Iris pigment epithelial cell (primary cell): ENCODE measurements at regions not wholly inside any gene's neighbourhood (a gene's known extent, or its start where the extent isn't known, plus 50 kb on each side); places are given as distances from the start of the nearest gene placed in this dataset.
"Not testable (repeated sequence)": the region's sequence is repeated elsewhere in the genome, so short reads cannot be mapped to it uniquely, and the experiment has no call there.

Experiments used
- DNase-seq: peaks from one replicate; pipeline ENCODE4 v3.0.0-alpha.2; 2011; ENCODE audit warnings: low read depth

- DNase-seq = not testable (repeated sequence)
Measured at GRCh38 chr16:29310243-29310642, 96.3 kb downstream of the NPIPB11 start.

DNA sequence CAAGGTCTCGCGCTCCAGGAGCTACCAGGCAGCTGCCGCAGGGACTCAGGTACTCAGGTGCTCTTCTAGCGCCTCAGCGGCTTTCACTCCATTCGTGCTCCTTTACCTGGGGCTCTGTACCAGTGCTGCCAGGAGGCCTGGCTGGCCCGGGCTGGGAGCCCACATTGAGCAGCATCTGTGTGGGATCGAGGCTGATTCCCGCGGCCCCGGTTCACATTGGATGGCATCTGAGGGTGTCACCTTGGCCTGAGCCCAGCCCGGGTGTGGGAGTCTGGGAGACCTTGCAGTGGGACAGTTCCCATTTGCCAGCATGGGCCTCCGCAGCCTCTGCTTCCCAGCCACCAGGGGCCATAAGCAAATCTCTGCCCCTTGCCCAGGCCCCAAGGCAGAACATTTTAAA, 96.9 kb downstream of the NPIPB11 start:
- DNase-seq = not testable (repeated sequence)

DNA sequence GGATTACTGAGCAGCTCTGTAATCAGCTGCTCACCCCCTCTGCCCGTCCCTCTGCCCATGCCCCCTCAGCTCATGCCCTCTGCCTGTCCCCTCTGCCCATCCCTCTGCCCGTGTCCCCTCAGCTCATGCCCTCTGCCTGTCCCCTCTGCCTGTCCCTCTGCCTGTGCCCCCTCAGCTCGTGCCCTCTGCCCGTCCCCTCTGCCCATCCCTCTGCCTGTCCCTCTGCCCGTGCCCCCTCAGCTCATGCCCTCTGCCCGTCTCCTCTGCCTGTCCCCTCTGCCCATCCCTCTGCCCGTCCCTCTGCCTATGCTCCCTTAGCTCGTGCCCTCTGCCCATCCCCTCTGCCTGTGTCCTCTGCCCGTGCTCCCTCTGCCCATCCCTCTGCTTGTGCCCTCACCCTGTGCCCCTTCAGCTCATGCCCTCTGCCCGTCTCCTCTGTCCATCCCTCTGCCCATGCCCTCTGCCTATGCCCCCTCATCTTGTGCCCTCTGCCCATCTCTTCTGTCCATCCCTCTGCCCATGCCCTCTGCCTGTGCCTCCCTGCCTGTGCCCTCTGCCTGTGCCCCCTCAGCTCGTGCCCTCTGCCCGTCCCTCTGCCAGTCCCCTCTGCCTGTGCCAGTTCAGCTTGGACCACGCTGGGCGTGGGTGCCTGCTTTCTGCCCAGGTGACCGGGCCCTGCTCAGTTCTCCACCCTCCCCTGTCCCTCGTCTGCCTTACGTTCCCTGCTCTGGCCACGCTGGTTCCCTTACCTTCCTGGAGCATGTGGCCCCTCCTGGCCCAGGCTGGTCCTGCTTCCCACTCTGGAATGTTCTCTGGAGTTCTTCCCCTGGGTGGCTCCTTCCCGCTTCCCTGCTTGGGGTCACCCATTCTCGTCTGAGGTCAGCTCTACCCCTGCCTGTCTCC, 97.6 kb downstream of the NPIPB11 start:
- DNase-seq = no peak

- DNase-seq = peak; percentile 71
Measured at GRCh38 chr16:29307598-29308507, 98.7 kb downstream of the NPIPB11 start.

- peak; percentile 53 for DNase-seq
Measured at GRCh38 chr16:29306943-29307597, 99.4 kb downstream of the NPIPB11 start.

DNA sequence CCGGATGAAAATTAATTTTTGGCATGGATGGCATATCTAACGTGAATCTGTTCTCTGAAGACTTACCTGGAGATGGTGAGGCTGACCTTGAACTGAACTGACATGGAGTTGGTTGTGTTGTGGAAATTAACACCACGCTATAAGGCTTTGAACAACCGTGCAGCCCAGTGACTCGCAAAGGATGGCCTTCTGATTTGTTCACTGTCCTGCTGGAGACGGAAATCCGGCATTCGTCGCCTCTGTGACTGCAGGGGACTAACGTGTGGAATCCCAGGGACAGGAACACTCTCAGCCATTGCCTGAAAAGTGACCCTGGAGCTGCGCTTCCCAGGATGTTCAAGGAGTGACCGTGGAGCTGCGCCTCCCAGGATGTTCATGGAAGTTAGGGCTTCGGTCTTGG, 100.3 kb downstream of the NPIPB11 start:
- DNase-seq = no peak

DNA sequence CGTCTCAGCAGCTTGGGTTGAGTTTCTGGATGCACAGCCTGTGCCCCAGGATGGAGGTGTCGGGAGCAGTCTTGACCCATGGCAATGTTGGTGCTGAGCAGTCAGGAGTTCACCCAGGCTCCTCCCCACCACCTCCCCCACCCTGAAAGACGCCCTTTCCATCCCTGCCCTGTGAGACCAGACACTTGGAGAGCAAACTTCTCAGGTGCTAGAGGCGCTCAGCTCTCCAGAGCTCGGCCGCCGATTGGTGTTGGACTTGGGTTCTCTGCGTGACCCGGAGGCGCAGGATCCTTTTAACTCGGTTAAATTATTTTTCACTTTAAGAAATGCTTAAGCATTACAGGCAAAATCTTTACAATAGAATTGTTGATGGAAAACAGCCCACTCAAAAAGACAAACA, 101.5 kb downstream of the NPIPB11 start:
- not testable (repeated sequence) for DNase-seq

DNA sequence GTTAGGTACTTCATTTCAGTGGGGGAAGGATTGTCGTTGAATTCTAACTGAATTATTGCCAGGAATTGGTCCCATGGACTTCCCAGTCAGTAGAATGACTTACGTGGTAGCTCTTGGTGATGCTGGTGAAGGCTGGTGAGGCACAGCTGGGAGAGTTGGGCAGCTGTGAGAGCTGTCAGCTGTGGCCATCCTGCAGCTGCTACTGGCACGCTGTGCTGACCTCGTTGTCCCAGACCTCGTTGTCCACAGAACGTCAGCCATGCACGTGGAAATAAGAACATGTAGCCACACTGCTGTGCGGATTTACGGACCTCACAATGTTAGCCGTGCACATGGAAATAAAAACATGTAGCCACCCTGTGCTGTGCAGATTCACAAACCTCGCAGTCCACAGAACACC, 102.3 kb downstream of the NPIPB11 start:
- no peak for DNase-seq

DNA sequence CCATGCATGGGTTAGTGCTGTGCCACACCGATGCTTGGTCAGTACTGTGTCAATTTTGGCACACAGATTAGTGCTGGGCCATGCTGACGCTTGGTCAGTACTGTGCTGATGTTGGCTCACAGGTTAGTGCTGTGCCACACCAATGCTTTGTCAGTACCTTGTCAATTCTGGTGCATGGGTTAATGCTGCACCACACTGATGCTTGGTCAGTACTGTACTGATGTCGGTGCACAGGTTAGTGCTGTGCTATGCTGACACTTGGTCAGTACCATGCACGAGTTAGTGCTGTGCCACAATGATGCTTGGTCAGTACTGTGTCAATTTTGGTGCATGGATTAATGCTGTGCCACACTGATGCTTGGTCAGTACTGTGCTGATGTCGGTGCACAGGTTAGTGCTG, 103.0 kb downstream of the NPIPB11 start:
- no peak for DNase-seq

DNA sequence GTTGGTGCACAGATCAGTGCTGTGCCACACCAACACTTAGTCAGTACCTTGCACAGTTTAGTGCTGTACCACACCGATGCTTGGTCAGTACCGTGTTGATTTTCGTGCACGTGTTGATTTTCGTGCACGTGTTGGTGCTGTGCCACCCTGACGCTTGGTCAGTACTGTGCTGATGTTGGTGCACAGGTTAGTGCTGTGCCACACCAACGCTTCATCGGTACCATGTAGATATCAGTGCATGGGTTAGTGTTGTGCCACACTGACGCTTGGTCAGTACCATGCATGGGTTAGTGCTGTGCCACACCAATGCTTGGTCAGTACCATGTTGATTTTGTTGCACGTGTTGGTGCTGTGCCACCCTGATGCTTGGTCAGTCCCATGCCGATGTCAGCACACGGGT, 103.5 kb downstream of the NPIPB11 start:
- no peak for DNase-seq

DNA sequence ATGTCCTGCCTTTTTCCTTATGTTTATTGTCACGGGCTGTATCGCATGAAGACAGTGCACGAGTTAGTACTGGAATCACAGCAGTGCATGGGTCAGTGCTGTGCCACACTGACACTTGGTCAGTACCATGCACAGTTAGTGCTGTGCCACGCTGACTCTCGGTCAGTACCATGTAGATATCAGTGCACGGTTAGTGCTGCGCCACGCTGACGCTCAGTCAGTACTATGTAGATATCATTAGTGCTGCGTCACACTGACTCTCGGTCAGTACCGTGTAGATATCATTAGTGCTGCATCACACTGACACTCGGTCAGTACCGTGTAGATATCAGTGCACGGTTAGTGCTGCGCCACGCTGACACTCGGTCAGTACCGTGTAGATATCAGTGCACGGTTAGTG, 104.1 kb downstream of the NPIPB11 start:
- DNase-seq = not testable (repeated sequence)

DNA sequence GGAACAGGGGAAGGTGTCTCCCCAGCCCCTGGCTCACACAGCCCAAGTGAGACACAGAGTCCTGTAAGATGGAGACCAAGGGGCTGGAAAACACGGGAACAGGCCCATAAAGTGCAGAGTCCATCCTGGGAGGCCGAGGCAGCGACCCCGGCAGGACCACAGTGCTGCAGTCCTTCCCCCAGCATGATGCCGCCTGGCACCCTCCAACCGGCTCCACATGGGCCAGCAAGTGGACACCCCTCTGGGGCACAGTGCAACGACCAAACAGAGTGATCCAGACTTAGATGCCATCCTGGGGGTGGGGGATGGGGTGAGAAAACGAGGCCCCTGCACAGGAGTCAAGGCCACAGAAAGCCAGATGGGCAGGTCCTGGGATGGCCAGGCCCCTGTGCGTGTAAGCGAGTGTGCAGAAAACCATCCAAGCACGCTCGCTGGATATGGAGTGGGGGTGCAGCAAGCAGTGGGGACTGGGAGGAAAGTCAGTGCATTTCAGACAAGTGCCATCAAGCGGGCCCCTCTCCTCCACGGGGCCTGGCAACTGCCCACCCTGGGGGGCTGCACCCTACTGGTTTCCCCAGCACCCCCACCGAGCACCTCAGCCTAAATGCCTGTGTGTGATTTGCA, 104.7 kb downstream of the NPIPB11 start:
- DNase-seq = not testable (repeated sequence)

DNA sequence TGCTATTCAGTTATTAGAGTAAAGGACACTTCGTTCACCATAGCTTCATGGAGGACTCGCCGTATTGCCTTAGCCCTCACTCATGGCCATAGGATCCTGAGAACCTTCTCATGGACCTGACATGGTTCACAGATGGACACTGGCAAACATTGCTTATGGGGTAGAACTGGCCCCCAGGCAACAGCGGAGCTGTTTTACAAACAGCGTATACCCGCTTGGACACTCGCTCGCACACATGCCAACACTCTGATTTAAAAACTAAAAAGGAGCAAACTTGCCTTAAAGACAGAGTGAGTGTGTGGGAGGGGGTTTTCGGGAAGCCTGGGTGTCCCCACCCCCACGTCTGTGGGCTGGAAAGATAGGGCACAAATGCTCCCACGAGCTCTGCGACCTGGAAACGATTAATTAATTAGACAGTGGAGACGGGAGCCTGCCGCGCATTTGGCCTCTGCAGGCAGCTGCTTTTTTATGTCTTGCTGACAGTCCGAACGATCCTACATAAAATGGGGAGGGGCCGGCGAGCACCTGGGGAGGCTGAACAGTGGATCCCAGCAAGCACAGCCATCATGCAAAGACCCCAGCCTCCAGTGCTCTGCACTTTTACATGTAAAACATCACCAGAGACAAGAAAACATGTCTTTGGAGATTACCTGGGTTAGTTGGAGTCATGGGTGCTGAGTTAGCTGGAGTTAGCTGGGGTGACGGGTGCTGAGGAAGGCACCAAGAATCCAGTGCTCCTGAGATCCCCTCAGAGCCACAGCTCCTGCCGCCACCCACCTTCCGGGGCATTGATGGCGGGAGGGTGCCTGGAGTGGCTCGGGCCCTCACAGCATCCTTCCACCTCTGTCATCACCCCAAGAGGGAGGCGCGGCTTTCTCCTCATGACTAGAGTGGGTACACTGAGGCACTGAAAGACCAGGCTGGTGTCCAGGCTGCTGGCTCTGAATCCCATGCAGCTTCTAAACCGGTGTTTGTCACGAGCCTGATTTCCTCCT, 105.7 kb downstream of the NPIPB11 start:
- DNase-seq = not testable (repeated sequence)

- peak; percentile 64 for DNase-seq
Measured at GRCh38 chr16:29300030-29300491, 106.5 kb downstream of the NPIPB11 start.

GRCh38 chr16:29298997-29299396, 107.5 kb downstream of the NPIPB11 start:
- DNase-seq = not testable (repeated sequence)

DNA sequence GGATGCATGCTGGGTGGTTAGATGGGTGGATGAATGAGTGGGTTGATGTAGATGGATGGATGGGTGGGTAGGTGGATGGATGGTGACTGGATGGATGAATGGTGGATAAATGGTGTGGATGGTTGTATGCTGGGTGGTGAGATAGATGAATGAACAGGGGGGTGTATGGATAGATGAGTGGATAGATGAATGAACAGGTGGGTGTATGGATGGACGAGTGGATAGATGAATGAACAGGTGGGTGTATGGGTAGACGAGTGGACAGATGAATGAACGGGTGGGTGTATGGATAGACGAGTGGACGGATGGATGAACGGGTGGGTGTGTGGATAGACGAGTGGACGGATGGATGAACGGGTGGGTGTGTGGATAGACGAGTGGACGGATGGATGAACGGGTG, 108.2 kb downstream of the NPIPB11 start:
- not testable (repeated sequence) for DNase-seq

DNA sequence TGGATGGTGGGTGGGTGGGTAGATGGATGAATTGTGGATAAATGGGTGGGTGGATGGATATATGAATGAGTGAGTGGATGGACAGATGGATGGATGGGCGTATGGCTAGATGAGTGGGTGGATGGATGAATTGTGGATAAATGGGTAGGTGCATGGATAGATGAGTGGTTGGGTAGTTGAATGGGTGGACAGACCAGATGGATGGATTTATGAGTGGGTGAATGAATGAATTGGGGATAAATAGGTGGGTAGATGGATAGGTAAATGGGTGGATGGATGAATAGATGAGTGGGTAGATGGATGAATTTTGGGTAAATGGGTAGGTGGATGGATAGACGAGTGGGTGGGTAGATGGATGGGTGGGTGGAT, 108.7 kb downstream of the NPIPB11 start:
- DNase-seq = not testable (repeated sequence)

DNA sequence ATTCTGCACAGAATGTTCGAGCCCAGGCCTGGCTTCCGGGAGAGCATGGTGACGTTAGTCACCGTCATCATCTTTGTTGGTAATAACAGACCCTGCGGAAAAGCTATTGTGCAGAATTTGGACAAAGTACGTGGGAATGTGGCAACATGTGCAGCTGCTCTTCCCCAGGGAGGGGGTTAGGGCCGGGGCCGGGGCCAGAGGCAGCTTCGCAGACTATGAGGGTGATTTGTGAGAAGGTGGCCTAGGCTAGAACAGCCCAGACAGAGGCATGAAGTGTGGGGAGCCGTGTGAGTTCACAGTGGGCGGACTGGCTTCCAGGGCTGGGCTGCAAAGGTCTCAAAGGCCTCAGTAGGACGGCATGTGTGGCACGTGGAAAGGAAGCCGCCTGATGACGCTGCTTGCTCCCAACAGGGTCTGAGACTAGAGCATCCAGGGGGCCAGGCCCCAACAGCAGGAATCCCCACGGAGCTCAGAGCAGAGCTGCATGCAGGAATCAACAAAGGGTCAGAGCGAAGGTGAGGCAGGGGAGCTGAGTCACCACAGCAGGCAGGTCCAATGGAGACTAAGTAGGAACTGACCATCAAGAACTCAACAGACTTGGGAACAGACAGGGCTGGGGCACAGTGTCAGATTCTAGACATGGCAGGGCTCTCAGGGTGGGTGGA, 109.2 kb downstream of the NPIPB11 start:
- not testable (repeated sequence) for DNase-seq

- DNase-seq = not testable (repeated sequence)
Measured at GRCh38 chr16:29296176-29296575, 110.3 kb downstream of the NPIPB11 start.
